ENCODE measurements at regions not wholly inside any gene's neighbourhood (a gene's known extent, or its start where the extent isn't known, plus 50 kb on each side); places are given as distances from the start of the nearest gene placed in this dataset.

GRCh38 chr18:1825296-1825695, 746.0 kb downstream of the METTL4 start:
- TF ChIP-seq, protein P1, sequence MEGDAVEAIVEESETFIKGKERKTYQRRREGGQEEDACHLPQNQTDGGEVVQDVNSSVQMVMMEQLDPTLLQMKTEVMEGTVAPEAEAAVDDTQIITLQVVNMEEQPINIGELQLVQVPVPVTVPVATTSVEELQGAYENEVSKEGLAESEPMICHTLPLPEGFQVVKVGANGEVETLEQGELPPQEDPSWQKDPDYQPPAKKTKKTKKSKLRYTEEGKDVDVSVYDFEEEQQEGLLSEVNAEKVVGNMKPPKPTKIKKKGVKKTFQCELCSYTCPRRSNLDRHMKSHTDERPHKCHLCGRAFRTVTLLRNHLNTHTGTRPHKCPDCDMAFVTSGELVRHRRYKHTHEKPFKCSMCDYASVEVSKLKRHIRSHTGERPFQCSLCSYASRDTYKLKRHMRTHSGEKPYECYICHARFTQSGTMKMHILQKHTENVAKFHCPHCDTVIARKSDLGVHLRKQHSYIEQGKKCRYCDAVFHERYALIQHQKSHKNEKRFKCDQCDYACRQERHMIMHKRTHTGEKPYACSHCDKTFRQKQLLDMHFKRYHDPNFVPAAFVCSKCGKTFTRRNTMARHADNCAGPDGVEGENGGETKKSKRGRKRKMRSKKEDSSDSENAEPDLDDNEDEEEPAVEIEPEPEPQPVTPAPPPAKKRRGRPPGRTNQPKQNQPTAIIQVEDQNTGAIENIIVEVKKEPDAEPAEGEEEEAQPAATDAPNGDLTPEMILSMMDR (IDR thresholded peaks at IDR 0.05; ENCODE audit: low read depth, low read length) = no peak
- no peak for TF ChIP-seq EZH2phosphoT487 (IDR thresholded peaks at IDR 0.05; ENCODE audit: low read depth)

All from OCI-LY3 (cell line).